GM19025 (cell line): ENCODE measurements at regions not wholly inside any gene's neighbourhood (a gene's known extent, or its start where the extent isn't known, plus 50 kb on each side); places are given as distances from the start of the nearest gene placed in this dataset.
"Not testable (repeated sequence)": the region's sequence is repeated elsewhere in the genome, so short reads cannot be mapped to it uniquely, and the experiment has no call there.

Source experiments
- ATAC-seq: cut with Tn5 transposase; IDR thresholded peaks from one replicate; pipeline ENCODE4 v1.9.1; 2021; ENCODE audit warnings: mild to moderate bottlenecking, low read depth, moderate library complexity; ENCODE audit not compliant: unreplicated experiment

DNA sequence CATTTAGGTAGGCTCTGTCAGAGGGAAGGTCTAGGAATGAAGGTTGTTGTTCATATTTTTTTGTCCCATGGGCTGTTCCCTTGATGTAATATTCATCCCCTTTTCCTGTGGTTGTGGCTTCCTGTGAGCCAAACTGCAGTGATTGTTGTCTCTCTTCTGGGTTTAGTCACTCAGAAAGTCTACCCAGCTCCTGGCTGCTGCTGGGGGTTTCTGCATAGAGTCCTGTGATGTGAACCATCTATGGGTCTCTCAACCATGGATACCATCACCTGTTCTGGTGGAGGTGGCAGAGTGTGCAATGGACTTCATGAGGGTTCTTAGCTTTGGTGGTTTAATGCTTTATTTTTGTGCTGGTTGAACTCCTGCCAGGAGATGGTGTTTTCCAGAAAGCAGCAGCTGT lies 122.8 kb downstream of the ZC4H2 start:
- ATAC-seq, result no peak

DNA sequence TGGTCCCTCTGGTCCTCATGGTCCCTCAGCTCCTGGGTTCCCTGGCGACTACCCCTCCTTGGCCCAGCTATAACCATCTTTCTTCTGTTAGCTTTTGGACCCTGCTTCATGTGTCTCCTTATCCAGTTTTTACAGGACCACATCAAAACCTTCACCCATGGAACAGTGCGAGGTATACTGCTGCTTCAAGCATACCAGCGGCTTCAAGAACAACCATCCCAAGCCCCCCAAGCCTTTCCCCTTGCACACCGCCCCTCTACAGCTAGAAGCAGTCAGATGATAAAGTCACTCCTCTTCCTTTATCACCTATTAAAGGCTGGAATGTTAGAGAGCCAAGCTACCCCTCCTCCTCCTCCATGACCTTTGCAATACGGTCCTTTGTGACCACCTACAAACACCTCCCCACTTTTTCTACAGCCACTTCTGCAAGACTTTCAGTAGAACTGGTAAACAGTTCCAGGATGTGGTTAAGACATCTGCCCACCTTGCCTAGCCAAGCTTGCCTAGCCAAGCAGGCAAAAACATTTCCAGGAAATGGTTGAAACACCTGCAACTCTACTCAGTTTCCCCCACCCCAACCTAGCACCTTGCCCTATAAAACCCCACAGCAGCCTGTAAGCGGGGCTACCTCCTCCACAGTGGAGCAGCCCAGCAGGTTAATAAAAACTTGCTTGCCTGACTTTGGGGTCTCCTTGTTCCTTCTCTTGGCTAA lies 125.7 kb downstream of the ZC4H2 start:
- no peak for ATAC-seq

- ATAC-seq, result no peak
Measured at GRCh38 chrX:64843224-64843623, 133.0 kb downstream of the ZC4H2 start.

DNA sequence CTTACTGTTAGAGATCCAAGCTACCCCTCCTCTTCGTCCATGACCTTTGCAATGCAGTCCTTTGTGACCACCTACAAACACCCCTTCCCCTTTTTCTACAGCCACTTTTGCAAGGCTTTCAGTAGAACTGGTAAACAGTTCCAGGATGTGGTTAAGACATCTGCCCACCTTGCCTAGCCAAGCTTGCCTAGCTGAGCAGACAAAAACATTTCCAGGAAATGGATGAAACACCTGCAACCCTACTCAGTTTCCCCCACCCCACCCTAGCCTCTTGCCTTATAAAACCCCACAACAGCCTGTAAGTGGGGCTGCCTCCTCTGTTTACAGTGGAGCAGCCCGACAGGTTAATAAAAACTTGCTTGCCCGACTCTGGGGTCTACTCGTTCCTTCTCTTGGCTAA lies 133.8 kb downstream of the ZC4H2 start:
- peak; percentile 72 for ATAC-seq

DNA sequence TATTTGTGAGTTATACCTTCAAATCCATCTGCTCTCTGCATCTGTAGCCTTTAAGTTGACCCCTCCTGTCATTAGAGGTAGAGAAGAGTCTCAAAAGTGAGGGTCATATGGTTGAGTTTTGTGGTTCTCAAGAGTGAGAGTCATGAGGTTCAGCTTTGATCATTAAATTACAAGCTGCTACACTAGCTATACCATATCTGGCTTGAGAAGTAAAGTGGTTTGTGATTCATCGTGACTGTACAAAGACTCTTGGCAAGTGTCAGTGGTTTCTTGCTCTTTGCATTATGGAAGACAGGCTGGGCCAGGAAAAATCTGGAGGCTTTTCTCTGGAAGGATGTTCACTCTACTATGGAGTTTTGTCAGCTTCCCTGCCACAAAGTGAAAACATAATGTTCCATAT lies 170.6 kb downstream of the ZC4H2 start:
- ATAC-seq, result no peak

- ATAC-seq, result no peak
Measured at GRCh38 chrX:64792598-64793337, 183.5 kb downstream of the ZC4H2 start.

- ATAC-seq, result no peak
Measured at GRCh38 chrX:64782923-64783322, 193.3 kb downstream of the ZC4H2 start.

- ATAC-seq, result no peak
Measured at GRCh38 chrX:64758047-64758446, 218.2 kb downstream of the ZC4H2 start.

DNA sequence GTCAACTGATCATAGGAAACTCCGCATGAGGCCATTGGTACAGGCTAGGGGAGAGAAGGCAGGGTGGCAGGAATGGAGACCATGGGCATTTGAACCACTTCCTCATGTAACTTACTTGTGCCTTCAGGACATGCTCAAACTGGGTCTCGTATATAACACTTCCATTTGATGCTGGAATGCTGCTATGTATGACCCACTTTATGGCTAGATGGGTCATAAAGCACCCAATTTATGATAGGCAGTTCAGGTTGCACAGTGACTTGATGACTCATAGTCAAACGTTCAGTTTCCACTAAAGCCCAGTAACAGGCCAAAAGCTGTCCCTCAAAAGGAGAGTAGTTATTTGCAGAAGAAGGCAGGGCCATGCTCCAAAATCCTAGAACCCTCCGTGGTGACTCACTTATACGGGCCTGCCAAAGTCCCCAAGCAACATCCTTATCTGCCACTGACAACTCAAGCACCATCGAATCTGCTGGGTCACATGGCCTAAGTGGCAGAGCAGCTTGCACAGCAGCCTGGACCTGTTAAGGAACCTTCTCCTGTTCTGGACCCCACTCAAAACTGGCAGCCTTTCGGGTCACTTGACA lies 236.4 kb downstream of the ZC4H2 start:
- no peak for ATAC-seq

- ATAC-seq, result no peak
Measured at GRCh38 chrX:64698317-64698716, 277.9 kb downstream of the ZC4H2 start.

GRCh38 chrX:64695372-64695771 lies 280.9 kb downstream of the ZC4H2 start:
- not testable (repeated sequence) for ATAC-seq

DNA sequence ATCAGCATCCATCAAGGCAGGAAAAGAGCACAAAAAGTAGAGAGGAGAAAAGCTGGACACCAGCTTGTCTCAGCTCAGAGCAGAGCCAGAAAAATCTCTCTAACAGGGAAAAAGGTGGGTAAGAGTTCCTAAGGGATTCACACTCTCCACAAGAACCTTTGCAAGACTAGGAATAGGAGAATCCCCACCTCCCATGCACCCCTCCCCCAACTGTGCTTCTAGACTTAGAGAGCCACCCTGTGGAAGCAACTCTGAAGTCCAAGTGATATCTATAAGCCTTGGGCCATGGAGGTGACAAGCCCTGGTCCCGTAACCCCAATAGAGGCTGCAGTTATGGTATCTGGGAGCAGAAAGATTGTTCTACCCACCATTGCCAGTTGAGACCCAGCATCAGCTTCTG lies 267.6 kb upstream of the MTMR8 start:
- no peak for ATAC-seq

GRCh38 chrX:64657229-64657628 lies 262.0 kb upstream of the MTMR8 start:
- not testable (repeated sequence) for ATAC-seq

DNA sequence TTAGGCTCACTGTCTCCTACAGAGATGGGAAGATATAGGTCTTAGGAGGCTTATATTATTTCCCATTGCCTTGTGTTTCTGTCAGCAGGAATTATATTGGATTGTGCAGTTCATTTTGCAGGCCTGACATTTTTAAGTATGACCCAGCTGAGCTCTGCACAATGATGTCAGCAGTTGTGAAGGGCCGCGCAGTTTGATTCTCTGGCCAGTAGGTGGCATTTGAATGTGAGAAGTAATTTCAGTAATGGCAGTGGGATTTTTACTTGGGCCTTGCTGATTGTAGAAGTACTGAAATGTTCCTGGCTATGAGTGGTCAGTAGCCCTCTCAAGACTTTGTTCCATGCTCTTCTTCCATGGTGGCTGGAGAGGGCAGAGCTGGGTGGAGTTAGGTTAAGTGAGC lies 247.2 kb upstream of the MTMR8 start:
- no peak for ATAC-seq
